ENCODE measurements at regions not wholly inside any gene's neighbourhood (a gene's known extent, or its start where the extent isn't known, plus 50 kb on each side); places are given as distances from the start of the nearest gene placed in this dataset.
"Not testable (repeated sequence)": the region's sequence is repeated elsewhere in the genome, so short reads cannot be mapped to it uniquely, and the experiment has no call there.

DNA sequence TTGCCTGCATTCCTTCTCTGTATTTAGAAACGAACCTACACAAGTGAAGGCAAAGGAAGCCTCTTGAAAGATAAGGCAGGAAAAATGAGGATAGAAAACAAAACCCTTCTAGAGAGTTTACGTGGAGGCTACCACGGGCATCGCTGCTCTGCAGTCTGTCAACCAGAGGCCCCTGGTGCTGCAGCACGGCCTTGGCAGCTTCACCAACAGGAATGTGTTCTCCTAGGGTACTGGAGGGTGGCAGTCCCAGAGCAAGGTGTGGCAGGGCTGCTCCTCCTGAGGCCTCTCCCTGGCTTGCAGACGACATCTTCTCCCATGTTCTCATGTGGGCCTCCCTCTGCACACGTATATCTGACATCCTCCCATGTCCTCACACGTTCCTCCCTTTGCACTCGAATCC lies 57.6 kb upstream of the SAMD11 start:
- Mint-ChIP-seq H3K4me1 (peaks cover 10% of the 10 kb centered on the region), H3K36me3 (no peaks in the 10 kb centered on the region), H3K27ac (no peak overlapping the region), H3K27me3 (peaks cover 61% of the 10 kb centered on the region), H3K9me3 (ENCODE audit: low read depth) (no peaks in the 10 kb centered on the region), H3K4me3 (no peak overlapping the region)
- DNase-seq (no peak), ATAC-seq (no peak)
- CTCF ChIA-PET: no interaction called here

DNA sequence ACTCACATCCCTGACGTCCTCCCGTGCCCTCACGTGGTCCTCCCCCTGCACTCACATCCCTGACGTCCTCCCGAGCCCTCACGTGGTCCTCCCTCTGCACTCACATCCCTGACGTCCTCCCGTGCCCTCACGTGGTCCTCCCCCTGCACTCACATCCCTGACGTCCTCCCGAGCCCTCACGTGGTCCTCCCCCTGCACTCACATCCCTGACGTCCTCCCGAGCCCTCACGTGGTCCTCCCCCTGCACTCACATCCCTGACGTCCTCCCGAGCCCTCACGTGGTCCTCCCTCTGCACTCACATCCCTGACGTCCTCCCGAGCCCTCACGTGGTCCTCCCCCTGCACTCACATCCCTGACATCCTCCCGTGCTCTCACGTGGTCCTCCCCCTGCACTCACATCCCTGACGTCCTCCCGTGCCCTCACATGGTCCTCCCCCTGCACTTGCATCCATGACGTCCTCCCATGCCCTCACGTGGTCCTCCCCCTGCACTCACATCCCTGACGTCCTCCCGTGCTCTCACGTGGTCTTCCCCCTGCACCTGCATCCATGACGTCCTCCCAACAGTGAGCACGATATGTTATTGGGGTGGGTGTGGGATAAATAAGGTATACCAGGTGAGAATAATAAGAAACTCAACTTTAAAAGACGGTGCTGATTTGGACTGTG lies 57.0 kb upstream of the SAMD11 start:
- H3K4me3 Mint-ChIP-seq; ATAC-seq; H3K9me3 Mint-ChIP-seq (ENCODE audit: low read depth); H3K36me3 Mint-ChIP-seq; H3K27ac Mint-ChIP-seq; CTCF ChIA-PET; DNase-seq: not testable (repeated sequence)
- H3K4me1 Mint-ChIP-seq: peaks cover 12% of the 10 kb centered on the region
- H3K27me3 Mint-ChIP-seq: peaks cover 63% of the 10 kb centered on the region

DNA sequence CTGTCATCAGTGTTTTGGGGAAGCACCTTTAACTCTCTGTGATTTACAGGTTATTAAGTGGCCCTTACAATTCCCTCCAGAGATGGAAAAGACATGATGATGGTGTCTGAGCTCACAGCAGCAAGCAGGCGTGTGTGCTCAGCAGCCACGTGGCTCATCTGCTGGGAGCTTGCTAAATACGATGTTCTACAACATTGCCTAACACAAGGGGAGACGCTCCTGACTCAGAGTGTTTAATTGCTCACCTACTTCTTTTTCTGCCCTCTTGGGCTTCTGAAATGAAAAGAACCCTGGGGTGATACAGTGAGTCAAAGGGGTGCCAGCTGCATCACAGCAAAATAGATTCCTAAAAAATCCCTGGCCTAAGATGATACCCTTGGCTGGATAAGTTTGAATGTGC lies 56.2 kb upstream of the SAMD11 start:
- H3K27ac Mint-ChIP-seq; H3K9me3 Mint-ChIP-seq (ENCODE audit: low read depth); DNase-seq; H3K36me3 Mint-ChIP-seq; ATAC-seq; CTCF ChIA-PET; H3K4me3 Mint-ChIP-seq: not testable (repeated sequence)
- peaks cover 57% of the 10 kb centered on the region for H3K27me3 Mint-ChIP-seq
- H3K4me1 Mint-ChIP-seq: peaks cover 12% of the 10 kb centered on the region

DNA sequence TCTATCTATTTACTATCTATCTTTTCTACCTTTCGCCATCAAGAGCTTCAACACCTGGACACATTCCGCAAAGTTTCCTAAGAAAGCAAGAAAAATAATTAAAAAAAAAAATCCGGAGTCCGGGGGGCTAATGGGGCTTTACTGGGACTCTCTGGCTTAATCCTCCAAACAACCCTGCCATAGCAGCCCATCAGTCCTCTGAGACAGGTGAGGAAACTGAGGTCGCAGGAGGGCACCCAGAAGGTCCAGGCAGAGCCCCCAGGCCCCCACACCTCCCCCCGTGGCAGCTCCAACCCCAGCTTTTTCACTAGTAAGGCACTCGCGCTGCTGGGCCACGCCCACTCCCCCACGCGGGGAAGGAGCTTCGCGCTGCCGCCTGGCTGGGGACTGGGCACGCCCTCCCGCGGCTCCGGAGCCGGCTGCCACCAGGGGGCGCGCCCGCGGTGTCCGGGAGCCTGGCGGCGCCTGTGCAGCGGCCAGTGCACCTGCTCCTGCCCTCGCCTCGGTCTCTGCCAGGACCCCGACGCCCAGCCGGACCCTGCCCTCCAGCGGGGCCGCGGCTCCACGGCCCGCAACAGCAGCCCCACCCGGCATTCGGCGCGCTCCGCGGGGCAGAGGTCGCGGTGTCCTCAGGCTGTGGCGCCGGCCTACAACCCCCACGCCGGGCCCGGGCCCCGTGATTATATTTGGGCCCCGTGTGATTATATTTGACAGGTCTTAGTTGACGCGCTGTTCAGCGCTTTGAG lies 54.1 kb upstream of the SAMD11 start:
- no peaks in the 10 kb centered on the region for H3K9me3 Mint-ChIP-seq (ENCODE audit: low read depth)
- H3K4me1 Mint-ChIP-seq: peaks cover 12% of the 10 kb centered on the region
- ATAC-seq (peak; percentile 98), DNase-seq (peak; percentile 81)
- H3K36me3 Mint-ChIP-seq: no peaks in the 10 kb centered on the region
- H3K27ac Mint-ChIP-seq: no peak overlapping the region
- H3K4me3 Mint-ChIP-seq: no peak overlapping the region
- peaks cover 42% of the 10 kb centered on the region for H3K27me3 Mint-ChIP-seq
- CTCF ChIA-PET: interaction anchor here (0.6 to 1.4 kb wide), 12 partner anchors 10 to 1062 kb away, joined by 3 to 11 read pairs (median 4); partner anchors contain the start of gene PLEKHN1

Measured in activated CD8-positive, alpha-beta memory T cell treated with anti-CD3 and anti-CD28 coated beads, Interleukin-2, amount 10 ng/mL, durations not matched to agents 7 days and 5 days (primary cell).